ENCODE measurements at regions not wholly inside any gene's neighbourhood (a gene's known extent, or its start where the extent isn't known, plus 50 kb on each side); places are given as distances from the start of the nearest gene placed in this dataset.

GRCh38 chr4:20106921-20107320 is 144.8 kb upstream of the SLIT2 start:
- in situ Hi-C loops (cut with HindIII; ENCODE audit: low pct_unique_long_range_greater_than_20kb, low sequenced_read_pairs) = no loop called here

DNA sequence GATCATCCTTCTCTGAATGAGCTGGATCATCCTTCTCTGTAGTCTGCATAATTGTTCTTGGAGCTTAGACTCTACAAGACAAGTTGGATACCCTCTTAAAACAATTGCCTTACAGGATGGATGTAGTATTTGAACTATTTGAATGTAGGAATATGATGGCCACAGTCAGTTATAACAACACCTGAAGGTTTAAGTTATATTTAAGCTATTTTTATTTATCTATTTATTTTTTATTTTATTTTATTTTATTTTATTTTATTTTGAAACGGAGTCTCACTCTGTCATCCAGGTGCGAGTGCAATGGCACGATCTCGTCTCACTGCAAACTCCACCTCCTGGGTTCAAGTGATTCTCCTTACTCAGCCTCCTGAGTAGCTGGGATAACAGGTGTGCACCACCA is 149.9 kb upstream of the SLIT2 start:
- in situ Hi-C loops (cut with HindIII; ENCODE audit: low pct_unique_long_range_greater_than_20kb, low sequenced_read_pairs) = no loop called here
- DNase-seq (ENCODE audit: low read depth in 1 of 2, low spot score in 1 of 2) = no peak
- TF ChIP-seq JUND (IDR thresholded peaks at IDR 0.05; ENCODE audit: low read depth) = no peak

More at GRCh38 chr4:20106921-20107320, 144.8 kb upstream of the SLIT2 start:
- DNase-seq (ENCODE audit: low read depth in 1 of 2, low spot score in 1 of 2) = no peak
- no peak for TF ChIP-seq JUND (IDR thresholded peaks at IDR 0.05; ENCODE audit: low read depth)

DNA sequence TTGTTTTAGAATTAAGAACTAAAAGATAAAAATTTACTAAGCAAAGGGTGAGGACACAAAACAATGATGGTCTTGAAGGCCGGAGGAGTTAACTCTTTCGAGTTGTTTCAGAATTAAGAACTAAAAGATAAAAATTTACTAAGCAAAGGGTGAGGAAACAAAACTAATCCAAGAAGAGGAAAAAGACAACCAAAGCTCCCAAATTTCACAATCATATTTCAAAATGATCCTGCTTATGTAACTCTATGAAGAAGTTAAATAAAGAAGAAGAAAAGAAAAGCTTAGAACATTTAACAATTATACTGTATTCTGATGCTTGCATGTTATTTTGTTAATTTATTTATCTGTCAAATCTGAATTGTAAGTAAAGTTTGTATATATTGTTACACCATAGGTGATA is 154.8 kb upstream of the SLIT2 start:
- no peak for TF ChIP-seq JUND (IDR thresholded peaks at IDR 0.05; ENCODE audit: low read depth)
- in situ Hi-C loops (cut with HindIII; ENCODE audit: low pct_unique_long_range_greater_than_20kb, low sequenced_read_pairs) = no loop called here
- DNase-seq (ENCODE audit: low read depth in 1 of 2, low spot score in 1 of 2) = no peak

GRCh38 chr4:20095805-20096541 is 155.7 kb upstream of the SLIT2 start:
- no peak for TF ChIP-seq JUND (IDR thresholded peaks at IDR 0.05; ENCODE audit: low read depth)
- in situ Hi-C loops (cut with HindIII; ENCODE audit: low pct_unique_long_range_greater_than_20kb, low sequenced_read_pairs) = no loop called here
- no peak for DNase-seq (ENCODE audit: low read depth in 1 of 2, low spot score in 1 of 2)

- DNase-seq (ENCODE audit: low read depth in 1 of 2, low spot score in 1 of 2) = no peak
- in situ Hi-C loops (cut with HindIII; ENCODE audit: low pct_unique_long_range_greater_than_20kb, low sequenced_read_pairs) = no loop called here
- TF ChIP-seq JUND (IDR thresholded peaks at IDR 0.05; ENCODE audit: low read depth) = no peak
Measured at GRCh38 chr4:20091781-20092180, 159.9 kb upstream of the SLIT2 start.

DNA sequence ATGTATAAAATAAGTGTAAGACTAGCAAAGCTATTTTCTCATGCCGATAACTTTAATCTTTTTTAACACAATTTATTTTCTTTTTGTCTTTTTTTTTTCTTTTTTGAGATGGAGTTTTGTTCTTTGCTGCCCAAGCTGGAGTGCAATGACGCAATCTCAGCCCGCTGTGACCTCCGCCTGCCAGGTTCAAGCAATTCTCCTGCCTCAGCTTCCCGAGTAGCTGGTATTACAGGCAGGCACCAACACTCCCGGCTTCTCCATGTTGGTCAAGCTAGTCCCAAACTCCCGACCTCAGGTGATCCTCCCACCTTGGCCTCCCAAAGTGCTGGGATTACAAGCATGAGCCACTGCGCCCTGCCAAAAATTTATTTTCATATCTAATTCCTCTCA is 164.2 kb upstream of the SLIT2 start:
- DNase-seq (ENCODE audit: low read depth in 1 of 2, low spot score in 1 of 2) = no peak
- in situ Hi-C loops (cut with HindIII; ENCODE audit: low pct_unique_long_range_greater_than_20kb, low sequenced_read_pairs) = no loop called here
- no peak for TF ChIP-seq JUND (IDR thresholded peaks at IDR 0.05; ENCODE audit: low read depth)

DNA sequence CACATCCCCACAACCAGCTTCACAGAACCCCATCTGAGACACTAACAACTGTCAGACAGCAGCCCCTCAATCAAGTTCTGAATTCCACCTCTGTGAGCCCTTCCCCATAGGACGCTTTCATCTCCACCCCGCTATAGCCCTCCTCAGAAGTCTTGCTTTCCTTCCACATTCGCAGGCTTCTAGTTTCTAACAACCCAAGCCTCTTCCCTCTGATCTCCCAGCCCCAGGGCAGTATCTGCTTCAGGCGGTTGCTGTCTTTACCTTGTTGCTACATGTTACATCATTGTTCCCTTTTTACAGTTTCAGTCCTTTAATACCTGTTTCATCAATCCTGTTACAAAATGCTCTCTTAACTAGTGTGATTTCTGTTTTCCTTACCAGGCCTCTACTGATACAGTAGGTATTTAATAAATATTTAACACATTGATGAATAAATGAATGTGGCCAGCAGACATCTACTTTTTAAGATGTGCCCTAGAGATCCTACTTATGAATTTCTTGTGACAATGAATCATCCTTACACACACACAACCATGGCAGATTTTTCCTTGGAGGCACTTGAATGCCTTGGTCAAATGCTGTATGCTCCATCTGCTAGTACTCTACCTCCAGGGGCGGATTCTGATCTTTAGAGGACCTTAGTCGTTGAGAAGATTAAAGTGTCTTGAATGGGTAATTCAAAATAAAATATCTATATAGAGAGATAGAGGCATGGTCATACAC is 164.7 kb upstream of the SLIT2 start:
- in situ Hi-C loops (cut with HindIII; ENCODE audit: low pct_unique_long_range_greater_than_20kb, low sequenced_read_pairs) = no loop called here
- DNase-seq (ENCODE audit: low read depth in 1 of 2, low spot score in 1 of 2) = no peak
- no peak for TF ChIP-seq JUND (IDR thresholded peaks at IDR 0.05; ENCODE audit: low read depth)

GRCh38 chr4:20086067-20086798 is 165.5 kb upstream of the SLIT2 start:
- in situ Hi-C loops (cut with HindIII; ENCODE audit: low pct_unique_long_range_greater_than_20kb, low sequenced_read_pairs) = no loop called here
- no peak for DNase-seq (ENCODE audit: low read depth in 1 of 2, low spot score in 1 of 2)
- TF ChIP-seq JUND (IDR thresholded peaks at IDR 0.05; ENCODE audit: low read depth) = no peak

DNA sequence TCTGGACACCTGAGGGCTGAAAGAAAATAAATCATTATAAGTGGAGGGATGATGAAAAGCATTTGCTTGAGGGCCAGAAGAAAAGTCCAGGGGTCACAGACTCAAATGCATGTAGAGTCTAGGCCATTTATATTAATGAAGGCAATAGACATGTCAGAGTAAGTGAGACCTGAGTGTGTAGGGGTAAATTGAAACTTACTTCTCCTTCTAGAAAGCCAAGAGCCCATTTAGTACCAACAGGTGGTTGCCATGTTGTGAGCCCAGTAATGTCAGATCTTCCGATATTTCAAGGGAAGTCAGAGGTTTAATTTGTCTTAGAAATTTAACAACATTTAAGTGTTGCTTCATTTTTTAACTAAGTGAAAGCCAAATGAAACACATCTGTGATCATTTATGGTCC is 166.1 kb upstream of the SLIT2 start:
- TF ChIP-seq JUND (IDR thresholded peaks at IDR 0.05; ENCODE audit: low read depth) = no peak
- no peak for DNase-seq (ENCODE audit: low read depth in 1 of 2, low spot score in 1 of 2)
- in situ Hi-C loops (cut with HindIII; ENCODE audit: low pct_unique_long_range_greater_than_20kb, low sequenced_read_pairs) = no loop called here

GRCh38 chr4:20085156-20085555 is 166.5 kb upstream of the SLIT2 start:
- no peak for TF ChIP-seq JUND (IDR thresholded peaks at IDR 0.05; ENCODE audit: low read depth)
- no peak for DNase-seq (ENCODE audit: low read depth in 1 of 2, low spot score in 1 of 2)
- in situ Hi-C loops (cut with HindIII; ENCODE audit: low pct_unique_long_range_greater_than_20kb, low sequenced_read_pairs) = no loop called here

DNA sequence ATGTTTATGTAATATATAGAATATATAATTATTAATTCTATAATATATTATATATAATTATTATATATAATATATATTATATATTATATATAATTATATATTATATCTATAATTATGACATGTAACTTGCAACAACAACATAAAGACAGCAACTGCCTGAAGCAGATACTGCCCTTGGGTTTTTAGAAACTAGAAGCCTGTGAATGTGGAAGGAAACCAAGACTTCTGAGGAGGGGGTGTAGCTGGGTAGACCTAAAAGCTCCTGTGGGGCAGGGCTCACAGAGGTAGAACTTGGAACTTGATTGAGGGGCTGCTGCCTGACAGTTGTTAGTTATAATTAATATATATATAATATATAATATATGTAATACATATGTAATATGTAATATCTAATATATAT is 167.2 kb upstream of the SLIT2 start:
- no peak for DNase-seq (ENCODE audit: low read depth in 1 of 2, low spot score in 1 of 2)
- in situ Hi-C loops (cut with HindIII; ENCODE audit: low pct_unique_long_range_greater_than_20kb, low sequenced_read_pairs) = no loop called here
- TF ChIP-seq JUND (IDR thresholded peaks at IDR 0.05; ENCODE audit: low read depth) = no peak

- no peak for TF ChIP-seq JUND (IDR thresholded peaks at IDR 0.05; ENCODE audit: low read depth)
- in situ Hi-C loops (cut with HindIII; ENCODE audit: low pct_unique_long_range_greater_than_20kb, low sequenced_read_pairs) = no loop called here
- no peak for DNase-seq (ENCODE audit: low read depth in 1 of 2, low spot score in 1 of 2)
Measured at GRCh38 chr4:20078644-20079043, 173.1 kb upstream of the SLIT2 start.

Data from T47D (cell line).